GM18507 (cell line): ENCODE measurements at regions not wholly inside any gene's neighbourhood (a gene's known extent, or its start where the extent isn't known, plus 50 kb on each side); places are given as distances from the start of the nearest gene placed in this dataset.
"Not testable (repeated sequence)": the region's sequence is repeated elsewhere in the genome, so short reads cannot be mapped to it uniquely, and the experiment has no call there.

Source experiments
- DNase-seq: peaks from one replicate; pipeline ENCODE4 v3.0.0; 2011; ENCODE audit warnings: low read depth; ENCODE audit not compliant: insufficient read length; ENCODE audit errors: extremely low spot score
- FAIRE-seq: peaks from 2 replicates; lab custom pipeline; 2011; peaks lifted over from hg19 to GRCh38; lab: Jason Lieb, UNC

- DNase-seq, FAIRE-seq: not testable (repeated sequence)
These were observed 97.5 kb downstream of the ZNF664 start for GRCh38 chr12:124070394-124071074.

DNA sequence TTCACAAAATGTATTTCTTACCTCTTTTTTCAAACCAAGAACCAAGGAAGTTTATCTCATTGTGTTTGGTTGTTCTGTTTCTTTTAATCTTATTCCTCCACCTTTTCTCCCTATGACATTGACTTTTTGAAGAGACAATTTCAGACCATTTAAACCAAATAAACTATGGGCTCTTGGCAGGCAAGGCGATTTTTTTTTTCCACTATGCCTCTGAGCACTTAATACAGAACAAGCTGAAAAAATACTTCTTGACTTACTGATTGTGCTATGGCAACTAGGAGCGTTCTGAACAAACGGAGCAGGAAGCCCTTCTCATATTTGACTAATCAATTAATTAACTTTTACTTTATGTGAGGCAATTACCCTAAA lies 98.0 kb downstream of the ZNF664 start:
- no peak for FAIRE-seq
- no peak for DNase-seq

DNA sequence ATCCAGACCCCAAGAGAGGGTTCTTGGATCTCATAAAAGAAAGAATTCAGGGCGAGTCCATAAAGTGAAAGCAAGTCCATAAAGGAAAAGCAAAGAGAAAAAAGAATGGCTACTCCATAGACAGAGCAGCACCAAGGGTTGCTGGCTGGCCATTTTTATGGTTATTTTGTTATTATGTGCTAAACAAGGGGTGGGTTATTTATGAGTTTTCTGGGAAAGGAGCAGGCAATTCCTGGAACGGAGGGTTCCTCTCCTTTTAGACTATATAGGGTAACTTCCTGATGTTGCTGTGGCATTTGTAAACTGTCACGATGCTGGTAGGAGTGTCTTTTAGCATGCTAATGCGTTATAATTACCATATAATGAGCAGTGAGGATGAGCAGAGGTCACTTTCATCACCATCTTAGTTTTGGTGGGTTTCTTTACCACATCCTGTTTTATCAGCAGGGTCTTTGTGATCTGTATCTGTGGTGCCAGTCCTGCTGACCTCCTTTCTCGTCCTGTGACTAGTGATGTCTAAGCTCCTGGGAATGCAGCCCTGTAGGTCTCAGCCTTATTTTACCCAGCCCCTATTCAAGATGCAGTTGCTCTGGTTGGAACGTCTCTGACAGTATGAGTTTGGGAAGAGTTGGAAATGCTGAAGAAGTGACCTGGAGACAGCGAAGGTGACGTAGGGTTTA lies 100.5 kb downstream of the ZNF664 start:
- DNase-seq, result no peak
- no peak for FAIRE-seq

GRCh38 chr12:124075841-124076240 lies 102.8 kb downstream of the ZNF664 start:
- no peak for FAIRE-seq
- DNase-seq, result no peak

- DNase-seq (no peak), FAIRE-seq (no peak)
These were observed 104.7 kb downstream of the ZNF664 start for GRCh38 chr12:124077701-124078100.

DNA sequence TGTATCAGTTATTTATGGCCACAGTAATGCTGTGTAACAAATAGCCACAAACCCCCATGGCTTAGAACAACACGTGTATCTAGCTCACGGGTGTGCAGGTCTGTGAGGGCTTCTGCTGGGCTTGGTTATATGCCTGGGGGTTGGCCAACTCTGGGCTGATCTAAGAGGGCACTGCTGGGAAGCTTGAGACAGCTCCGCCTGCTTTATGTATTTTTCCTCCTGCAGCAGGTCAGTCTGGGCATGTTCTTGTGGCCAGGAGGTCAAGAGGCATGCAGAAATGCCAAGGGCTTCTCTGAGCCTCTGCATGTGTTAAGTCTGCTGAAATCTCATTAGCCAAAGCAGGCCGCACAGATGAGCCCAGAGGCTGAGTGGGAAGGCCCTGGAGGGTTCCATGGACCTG lies 105.8 kb downstream of the ZNF664 start:
- no peak for FAIRE-seq
- no peak for DNase-seq

GRCh38 chr12:124080649-124081048 lies 107.6 kb downstream of the ZNF664 start:
- no peak for FAIRE-seq

GRCh38 chr12:124082012-124082411 lies 109.0 kb downstream of the ZNF664 start:
- FAIRE-seq (no peak), DNase-seq (no peak)

More at GRCh38 chr12:124080649-124081048, 107.6 kb downstream of the ZNF664 start:
- no peak for DNase-seq

DNA sequence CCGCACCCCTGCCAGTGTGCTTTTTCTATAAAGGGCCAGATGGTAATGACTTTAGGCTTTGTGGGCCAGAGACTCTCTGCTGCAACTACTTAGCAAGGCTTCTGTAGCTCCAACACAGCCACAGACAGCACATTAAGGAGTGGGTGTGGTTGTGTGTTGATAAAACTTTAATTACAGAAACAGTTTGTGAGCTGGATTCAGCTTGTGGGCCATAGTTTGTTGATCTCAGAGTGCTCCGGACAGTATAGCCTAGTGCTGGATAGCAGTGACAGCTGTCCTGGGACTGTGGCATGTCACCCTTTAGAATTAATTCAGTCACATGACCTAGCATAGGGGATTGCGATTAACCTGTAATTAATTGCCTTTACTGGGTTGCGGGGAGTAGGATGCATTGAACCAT lies 109.7 kb downstream of the ZNF664 start:
- FAIRE-seq (no peak), DNase-seq (no peak)

DNA sequence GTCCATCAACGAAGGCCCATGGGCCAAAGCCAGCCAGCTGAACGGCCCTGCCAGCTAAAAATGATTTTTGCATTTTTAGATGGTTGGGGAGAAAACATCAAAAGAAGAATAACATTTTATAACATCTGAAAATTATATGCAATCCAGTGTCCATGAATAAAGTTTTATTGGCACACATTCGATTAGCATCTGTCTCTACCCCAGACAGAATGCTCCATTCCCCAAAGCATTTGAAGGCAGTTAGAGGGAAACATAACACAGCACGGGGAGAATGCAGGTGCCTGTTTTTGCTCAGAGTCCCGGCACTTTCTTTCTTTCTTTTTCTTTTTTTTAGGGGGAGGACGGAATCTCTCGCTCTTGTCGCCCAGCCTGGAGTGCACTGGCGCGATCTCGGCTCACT lies 110.7 kb downstream of the ZNF664 start:
- no peak for FAIRE-seq
- no peak for DNase-seq

- FAIRE-seq (no peak), DNase-seq (no peak)
These were observed 112.6 kb downstream of the ZNF664 start for GRCh38 chr12:124085419-124086296.

DNA sequence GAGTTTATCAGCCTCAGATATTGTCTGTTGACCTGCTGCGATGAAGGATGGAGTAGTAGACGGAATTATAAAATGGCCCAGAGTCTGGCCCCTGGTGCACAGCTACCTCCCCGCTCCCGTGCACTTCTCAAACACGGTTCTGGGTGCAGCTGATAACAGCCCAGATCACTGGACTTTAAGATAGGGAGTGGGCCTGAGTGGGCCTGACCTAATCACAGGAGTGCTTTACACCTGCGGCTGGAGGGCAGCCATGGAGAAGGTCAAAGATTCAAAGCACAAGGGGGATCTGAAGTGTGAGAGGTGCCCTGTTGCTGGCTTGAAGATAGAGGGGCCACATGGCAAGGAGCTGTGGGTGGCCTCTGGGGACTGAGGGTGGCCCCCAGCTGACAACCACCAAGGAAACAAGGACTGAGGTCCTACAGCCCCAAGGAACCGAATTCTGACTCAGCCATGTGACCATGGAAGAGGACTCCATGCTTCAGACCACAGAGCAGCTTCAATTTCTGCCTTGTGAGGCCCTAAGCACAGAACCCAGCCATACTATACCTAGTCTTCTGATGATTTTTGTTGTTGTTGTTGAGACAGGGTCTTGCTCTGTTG lies 113.4 kb downstream of the ZNF664 start:
- no peak for FAIRE-seq

DNA sequence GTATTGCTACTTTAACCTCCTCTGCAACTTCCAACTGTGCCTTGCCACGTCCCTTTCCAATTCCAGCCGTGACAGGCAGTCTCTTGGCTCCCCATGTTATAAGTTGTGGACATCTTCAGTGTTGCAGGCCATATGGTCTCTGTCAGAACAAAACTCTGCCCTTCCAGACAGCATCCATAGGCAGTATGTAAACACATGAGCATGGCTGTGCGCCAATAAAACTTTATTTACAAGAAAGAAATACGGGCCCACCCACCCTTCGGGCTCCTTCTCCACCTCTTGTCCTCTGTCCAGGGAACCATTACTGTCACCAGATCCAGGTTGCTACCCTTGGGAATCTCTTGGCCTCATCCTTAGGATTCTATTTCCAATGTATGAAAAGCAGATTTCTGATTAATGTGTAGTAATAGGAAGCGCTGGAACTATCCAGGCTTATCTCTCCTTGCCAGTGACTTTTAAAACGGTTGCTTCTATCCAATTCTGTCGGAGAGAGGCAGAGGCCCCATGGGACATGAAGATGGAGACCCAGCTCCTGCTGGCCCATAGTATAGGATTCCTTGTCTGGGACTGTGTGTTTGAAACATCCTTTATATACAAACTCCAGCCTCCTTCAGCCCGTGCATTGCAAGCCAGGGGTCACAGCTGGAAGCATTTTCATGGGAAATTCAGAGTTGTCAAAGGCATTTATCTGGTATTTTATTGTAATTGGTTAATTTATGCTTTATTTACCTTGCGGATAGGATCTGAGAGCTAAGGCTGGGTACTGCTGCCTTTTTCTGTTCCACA lies 114.4 kb downstream of the ZNF664 start:
- FAIRE-seq (no peak), DNase-seq (no peak)

More for the DNA sequence above, 113.4 kb downstream of the ZNF664 start:
- DNase-seq, result no peak

DNA sequence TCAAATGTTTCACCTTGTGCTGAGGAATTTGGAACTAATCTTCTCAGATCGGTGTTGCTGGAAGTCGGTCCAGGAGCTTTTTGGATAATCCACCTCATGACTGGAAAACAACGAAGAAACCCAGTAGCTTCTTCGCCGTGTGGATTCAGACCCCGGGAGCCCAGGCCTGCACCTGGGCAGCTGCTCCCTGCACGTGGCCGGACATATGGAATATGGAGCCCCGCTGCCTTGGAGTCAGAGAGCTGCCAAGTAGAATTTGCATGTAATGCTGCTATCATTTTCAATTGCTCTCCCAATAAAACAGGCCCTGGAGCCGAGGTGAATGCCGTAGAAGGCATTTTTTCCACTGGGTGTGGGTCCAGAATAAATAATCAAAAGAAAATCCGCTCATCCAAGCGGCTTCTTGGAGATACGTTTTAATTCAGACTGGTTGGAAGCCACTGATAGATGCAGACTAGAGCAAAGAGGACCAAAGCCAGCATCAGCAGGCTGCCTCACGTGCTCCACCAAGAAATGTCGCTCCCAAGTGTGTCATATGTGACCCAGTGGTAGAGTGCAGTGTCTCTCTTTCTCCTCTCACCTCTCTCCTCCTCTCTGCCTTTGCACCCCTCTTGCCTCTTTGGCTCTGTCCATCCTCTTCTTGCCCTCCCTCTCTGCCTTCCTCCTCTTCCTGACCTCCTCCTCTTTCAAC lies 115.3 kb downstream of the ZNF664 start:
- no peak for FAIRE-seq

DNA sequence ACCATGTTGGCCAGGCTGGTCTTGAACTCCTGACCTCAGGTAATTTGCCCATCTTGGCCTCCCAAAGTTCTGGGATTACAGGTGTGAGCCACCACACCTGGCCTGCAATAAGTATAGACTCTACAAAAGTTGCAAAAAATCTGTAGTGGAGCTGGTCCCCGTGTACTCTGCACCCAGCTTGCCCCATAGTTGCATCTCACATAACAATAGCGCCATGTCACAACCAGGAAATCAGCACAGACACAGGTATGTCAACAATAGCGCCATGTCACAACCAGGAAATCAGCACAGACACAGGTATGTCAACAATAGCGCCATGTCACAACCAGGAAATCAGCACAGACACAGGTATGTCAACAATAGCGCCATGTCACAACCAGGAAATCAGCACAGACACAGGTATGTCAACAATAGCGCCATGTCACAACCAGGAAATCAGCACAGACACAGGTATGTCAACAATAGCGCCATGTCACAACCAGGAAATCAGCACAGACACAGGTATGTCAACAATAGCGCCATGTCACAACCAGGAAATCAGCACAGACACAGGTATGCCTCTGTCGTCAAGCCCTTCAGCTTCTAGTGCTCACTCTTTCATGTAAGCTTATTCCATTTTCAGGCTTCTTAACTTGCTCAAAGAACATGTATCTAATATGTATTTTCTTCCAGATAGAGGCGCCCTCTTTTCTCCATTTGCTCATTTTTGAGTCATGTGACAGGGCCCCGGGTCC lies 116.3 kb downstream of the ZNF664 start:
- not testable (repeated sequence) for FAIRE-seq, DNase-seq

More for the DNA sequence above, 115.3 kb downstream of the ZNF664 start:
- no peak for DNase-seq

DNA sequence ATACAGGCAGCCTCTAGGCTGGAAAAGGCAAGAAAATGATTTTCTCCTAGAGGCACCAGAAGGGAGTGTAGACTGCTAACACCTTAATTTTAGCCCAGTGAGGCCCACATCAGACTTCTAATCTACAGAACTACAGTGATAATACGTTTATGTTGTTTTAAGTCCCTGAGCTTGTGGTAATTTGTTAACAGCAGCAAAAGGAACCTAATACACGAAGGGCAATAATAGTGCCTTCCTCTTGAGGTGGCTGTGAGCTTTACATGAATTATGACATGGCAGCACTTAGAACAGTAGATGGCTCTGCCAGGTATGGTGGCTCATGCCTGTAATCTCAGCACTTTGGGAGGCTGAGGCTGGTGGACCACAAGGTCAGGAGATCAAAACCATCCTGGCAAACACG lies 118.8 kb downstream of the ZNF664 start:
- FAIRE-seq (no peak), DNase-seq (no peak)

- FAIRE-seq, DNase-seq: not testable (repeated sequence)
These were observed 119.5 kb downstream of the ZNF664 start for GRCh38 chr12:124092532-124092931.

- no peak for FAIRE-seq
- DNase-seq, result no peak
These were observed 120.3 kb downstream of the ZNF664 start for GRCh38 chr12:124093297-124093696.
